Fibroblast of lung (primary cell): ENCODE measurements at regions not wholly inside any gene's neighbourhood (a gene's known extent, or its start where the extent isn't known, plus 50 kb on each side); places are given as distances from the start of the nearest gene placed in this dataset.

Experiments used
- DNase-seq, 2 donors: peaks; one replicate each; pipeline versions ENCODE4 v3.0.0 to v3.0.0-alpha.2; 2010; ENCODE audit warnings: low read depth in 2 of 2
- H2AFZ ChIP-seq: 2 replicates; pipeline ENCODE4 v1.5.1; 2012; ENCODE audit warnings: low read length, control low read depth, inconsistent platforms
- H3K27ac ChIP-seq: 2 replicates; pipeline ENCODE4 v1.5.1; 2011; ENCODE audit warnings: low read length, control low read depth; ENCODE audit not compliant: insufficient read depth
- H3K27me3 ChIP-seq: 2 replicates; pipeline ENCODE4 v1.5.1; 2011; ENCODE audit warnings: mild to moderate bottlenecking, low read length; ENCODE audit not compliant: control insufficient read depth, insufficient read depth
- H3K36me3 ChIP-seq: 2 replicates; pipeline ENCODE4 v1.5.1; 2011; ENCODE audit warnings: low read length; ENCODE audit not compliant: control insufficient read depth, insufficient read depth
- H3K4me1 ChIP-seq: 2 replicates; pipeline ENCODE4 v1.5.1; 2011; ENCODE audit warnings: low read length; ENCODE audit not compliant: control insufficient read depth, insufficient read depth; ENCODE audit errors: extremely low read depth
- H3K4me2 ChIP-seq: 2 replicates; pipeline ENCODE4 v1.5.1; 2011; ENCODE audit warnings: low read length, control low read depth; ENCODE audit not compliant: insufficient read depth; ENCODE audit errors: extremely low read depth
- H3K4me3 ChIP-seq, 4 experiments: fragments of 200-600 bp in 1 of 4; sonication (generic) in 1 of 4; replicated peaks in 1 of 4; 2 replicates each; pipeline ENCODE4 v1.5.1; 2011 to 2016; ENCODE audit warnings: low read length in 4 of 4, low read depth in 3 of 4, mild to moderate bottlenecking in 3 of 4, control low read depth in 2 of 4, inconsistent platforms in 1 of 4, mixed read lengths in 1 of 4; ENCODE audit not compliant: insufficient read depth in 1 of 4; ENCODE audit errors: control extremely low read depth in 1 of 4
- H3K79me2 ChIP-seq: 2 replicates; pipeline ENCODE4 v1.5.1; 2012; ENCODE audit warnings: mild to moderate bottlenecking, low read length, inconsistent platforms; ENCODE audit not compliant: control insufficient read depth, insufficient read depth
- H3K9ac ChIP-seq: 2 replicates; pipeline ENCODE4 v1.5.1; 2011; ENCODE audit warnings: mild to moderate bottlenecking, low read length, control low read depth; ENCODE audit not compliant: insufficient read depth
- H3K9me3 ChIP-seq: 2 replicates; pipeline ENCODE4 v1.5.1; 2012; ENCODE audit warnings: low read depth, low read length; ENCODE audit not compliant: control insufficient read depth, insufficient read depth
- H4K20me1 ChIP-seq: 2 replicates; pipeline ENCODE4 v1.5.1; 2011; ENCODE audit warnings: low read length; ENCODE audit not compliant: control insufficient read depth, insufficient read depth; ENCODE audit errors: extremely low read depth
- CTCF ChIP-seq, 2 donors: IDR thresholded peaks in 1 of 2; conservative IDR thresholded peaks in 1 of 2; 1 replicate in 1 of 2; 2 replicates in 1 of 2; pipeline ENCODE4 v1.5.1; 2011 to 2012; ENCODE audit warnings: low read length in 2 of 2, control low read depth in 1 of 2, inconsistent platforms in 1 of 2, low read depth in 1 of 2, mild to moderate bottlenecking in 1 of 2
- EZH2 ChIP-seq: IDR thresholded peaks from 2 replicates; pipeline ENCODE4 v1.5.1; 2012; ENCODE audit warnings: low read length, control low read depth, mild to moderate bottlenecking; ENCODE audit errors: missing control alignments

- TF ChIP-seq EZH2 (no peak), CTCF (conservative IDR thresholded peaks at IDR 0.05 in 1 of 2, IDR thresholded peaks at IDR 0.05 in 1 of 2; ENCODE audit: low read depth in 1 of 2, low read length in 2 of 2) (no peak)
- Histone ChIP-seq H3K9me3 (no peaks in the 10 kb centered on the region), H3K27me3 (peaks cover 4% of the 10 kb centered on the region), H3K4me1 (no peaks in the 10 kb centered on the region), H4K20me1 (no peaks in the 10 kb centered on the region), H3K4me3 (no peak overlapping the region), H2AFZ (no peak overlapping the region), H3K4me2 (no peak overlapping the region), H3K27ac (no peak overlapping the region), H3K79me2 (no peaks in the 10 kb centered on the region), H3K36me3 (no peaks in the 10 kb centered on the region), H3K9ac (no peak overlapping the region)
- no peak for DNase-seq
These were observed 51.6 kb upstream of the SRGAP3 start for GRCh38 chr3:9301091-9301490.

GRCh38 chr3:9301798-9302197 is 52.4 kb upstream of the SRGAP3 start:
- Histone ChIP-seq H3K27me3 (peaks cover 4% of the 10 kb centered on the region), H2AFZ (no peak overlapping the region), H3K36me3 (no peaks in the 10 kb centered on the region), H3K79me2 (no peaks in the 10 kb centered on the region), H3K9me3 (no peaks in the 10 kb centered on the region), H3K27ac (no peak overlapping the region), H3K4me2 (no peak overlapping the region), H3K4me1 (no peaks in the 10 kb centered on the region), H4K20me1 (no peaks in the 10 kb centered on the region), H3K4me3 (no peak overlapping the region), H3K9ac (no peak overlapping the region)
- DNase-seq = no peak
- TF ChIP-seq CTCF (conservative IDR thresholded peaks at IDR 0.05 in 1 of 2, IDR thresholded peaks at IDR 0.05 in 1 of 2; ENCODE audit: low read depth in 1 of 2, low read length in 2 of 2) (no peak), EZH2 (no peak)

GRCh38 chr3:9302425-9303181 is 53.2 kb upstream of the SRGAP3 start:
- Histone ChIP-seq H3K79me2 (no peaks in the 10 kb centered on the region), H3K36me3 (no peaks in the 10 kb centered on the region), H4K20me1 (no peaks in the 10 kb centered on the region), H3K9ac (no peak overlapping the region), H3K4me2 (peak overlapping the region; percentile 58), H3K9me3 (no peaks in the 10 kb centered on the region), H3K4me1 (no peaks in the 10 kb centered on the region), H3K4me3 (peak overlapping the region in 2 of 4 experiments; percentile 16 to 32), H2AFZ (peak overlapping the region; percentile 48), H3K27ac (no peak overlapping the region), H3K27me3 (peaks cover 4% of the 10 kb centered on the region)
- peak; percentile 74 to 75 for DNase-seq
- TF ChIP-seq EZH2 (no peak), CTCF (conservative IDR thresholded peaks at IDR 0.05 in 1 of 2, IDR thresholded peaks at IDR 0.05 in 1 of 2; ENCODE audit: low read depth in 1 of 2, low read length in 2 of 2) (peak; percentile 85 to 91)
